NCI-H187 (cell line): ENCODE measurements at regions not wholly inside any gene's neighbourhood (a gene's known extent, or its start where the extent isn't known, plus 50 kb on each side); places are given as distances from the start of the nearest gene placed in this dataset.

Source experiments
- DNase-seq, 2 experiments: peaks; one replicate each; lab custom pipeline; 2025; lab: John Stamatoyannopoulos, UW

DNA sequence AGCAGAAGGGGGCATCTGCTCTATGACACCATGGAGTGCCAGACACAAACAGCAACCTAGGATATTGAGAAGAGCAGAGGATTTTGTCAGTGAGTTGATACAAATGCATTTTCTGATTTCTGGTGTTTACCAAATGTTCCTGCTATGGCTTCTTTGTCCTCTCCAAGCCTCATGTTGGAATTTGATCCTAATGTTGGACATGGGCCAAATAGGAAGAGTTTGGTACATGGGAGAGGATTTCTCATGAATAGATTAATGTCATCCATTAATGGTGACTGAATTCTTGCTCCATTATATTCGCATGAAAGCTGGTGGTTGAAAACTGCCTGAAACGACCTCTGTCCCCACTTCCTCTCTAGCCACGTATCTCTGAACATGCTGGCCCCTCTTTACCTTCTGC, 1002.2 kb upstream of the FLRT2 start:
- DNase-seq: no peak

DNA sequence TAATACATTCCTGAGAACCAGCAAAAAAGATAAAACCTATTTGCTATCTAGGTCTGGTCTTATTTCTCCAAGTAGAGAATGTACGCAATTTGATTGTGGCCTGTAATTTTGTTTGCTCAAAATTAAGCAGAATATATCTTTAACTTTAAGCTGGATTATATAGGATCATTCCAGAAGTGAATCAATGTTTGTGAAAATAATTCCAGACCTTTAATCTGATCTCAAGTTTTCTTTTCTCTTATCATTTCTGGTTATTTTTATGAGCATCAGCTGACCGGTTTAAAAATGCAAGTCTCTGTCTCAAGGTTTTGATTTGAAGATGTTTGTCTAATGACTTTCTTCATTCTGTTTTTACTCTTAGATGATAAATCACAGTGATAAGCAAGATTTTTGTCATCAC, 997.9 kb upstream of the FLRT2 start:
- DNase-seq: no peak

DNA sequence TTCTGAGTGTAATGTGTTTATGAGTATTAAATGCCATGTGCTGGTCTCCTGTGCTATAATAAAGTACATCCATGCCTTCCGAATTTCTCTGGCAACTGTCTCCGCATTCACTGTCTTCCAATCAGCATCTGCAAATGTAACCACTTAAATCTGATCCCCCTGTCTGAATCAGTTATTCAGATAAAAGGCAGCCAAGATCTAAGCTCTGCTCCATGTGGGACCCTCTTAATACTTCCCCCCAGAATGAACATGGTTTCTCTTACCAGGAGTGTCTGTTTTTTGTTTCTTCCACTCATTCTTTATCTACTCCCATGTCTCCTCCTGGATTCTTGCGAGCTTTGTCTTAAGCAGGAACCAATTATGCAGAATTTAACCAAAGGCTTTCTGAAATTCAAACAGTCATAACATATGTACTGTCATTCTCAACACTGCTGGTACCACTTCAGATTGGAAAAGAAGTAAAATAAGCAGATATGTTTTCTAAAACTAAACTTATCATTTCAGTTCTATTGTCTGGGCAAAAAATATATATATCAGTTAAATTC, 996.7 kb upstream of the FLRT2 start:
- DNase-seq: no peak

DNA sequence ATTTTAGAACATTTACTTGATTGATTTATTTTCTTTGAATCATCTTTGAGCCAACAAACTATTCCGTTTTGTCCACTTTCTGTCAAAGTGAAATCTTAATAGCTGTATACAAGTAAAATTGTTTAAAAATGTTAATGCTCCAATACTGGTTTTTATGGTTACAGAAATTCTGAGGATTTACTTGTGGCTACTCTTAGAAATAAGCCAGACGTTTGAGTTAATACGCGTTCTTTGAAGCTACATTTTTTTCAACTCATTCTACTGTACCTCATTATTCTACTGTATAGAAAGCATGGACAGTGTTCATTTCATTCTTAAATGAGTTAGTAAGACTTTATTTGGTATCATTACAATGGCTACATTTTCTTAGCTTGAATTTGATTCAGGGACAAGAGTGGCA, 996.2 kb upstream of the FLRT2 start:
- DNase-seq: no peak

DNA sequence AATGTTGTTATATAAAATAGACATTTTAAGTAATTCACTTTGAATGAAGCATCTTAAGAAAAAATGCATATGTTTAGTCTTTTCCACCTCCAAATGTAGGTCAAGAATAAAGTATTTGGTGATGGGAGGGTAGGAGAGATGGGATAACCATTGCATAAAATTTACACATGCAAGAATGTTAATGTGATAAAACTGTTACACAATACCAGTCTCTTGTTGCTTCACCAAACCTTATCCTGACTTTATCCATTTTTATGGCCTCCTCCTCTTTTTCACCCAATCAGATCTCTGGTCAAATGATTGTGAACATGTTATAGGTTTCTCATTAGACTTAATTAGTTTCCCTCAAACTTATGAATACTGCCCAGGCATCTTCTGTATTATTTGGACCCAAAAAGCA, 994.5 kb upstream of the FLRT2 start:
- DNase-seq: no peak

DNA sequence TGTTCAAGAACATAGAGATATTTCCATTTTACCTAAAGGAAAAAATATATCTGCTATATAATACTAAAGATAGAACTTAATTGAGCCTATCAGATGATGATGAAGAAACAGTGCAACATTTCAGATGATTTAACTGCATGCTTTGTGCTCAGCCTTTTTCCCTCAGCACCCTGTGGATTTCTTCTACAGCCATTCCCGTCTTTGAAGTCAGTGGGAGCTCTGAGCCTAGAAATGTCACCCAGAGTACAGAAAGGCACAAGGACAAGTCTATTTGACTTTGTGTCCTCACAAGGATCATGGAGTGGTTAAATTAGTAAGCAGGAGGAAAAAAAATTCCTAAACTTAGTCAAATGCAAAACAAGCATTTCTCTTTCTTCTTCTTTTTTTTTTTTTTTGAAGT, 994.0 kb upstream of the FLRT2 start:
- no peak for DNase-seq

DNA sequence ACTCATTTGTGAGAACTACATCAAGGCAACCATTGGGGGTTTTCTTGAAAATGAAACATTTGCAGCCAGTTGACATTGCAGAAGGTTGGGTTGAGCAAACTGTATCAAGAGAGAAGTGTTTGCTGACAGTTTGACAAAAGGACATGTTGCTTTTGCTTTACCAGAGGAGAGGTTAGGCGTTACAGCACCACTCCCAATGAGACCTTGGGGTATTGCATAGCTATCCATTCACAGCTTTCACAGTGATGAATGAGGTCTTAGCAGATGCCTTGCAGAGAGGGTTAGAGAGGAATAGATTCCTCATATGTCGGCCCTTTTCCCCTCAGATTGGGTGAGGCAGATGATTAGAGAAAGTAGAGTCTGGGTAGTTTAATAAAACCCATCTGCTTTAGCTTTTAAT, 988.9 kb upstream of the FLRT2 start:
- DNase-seq: no peak

DNA sequence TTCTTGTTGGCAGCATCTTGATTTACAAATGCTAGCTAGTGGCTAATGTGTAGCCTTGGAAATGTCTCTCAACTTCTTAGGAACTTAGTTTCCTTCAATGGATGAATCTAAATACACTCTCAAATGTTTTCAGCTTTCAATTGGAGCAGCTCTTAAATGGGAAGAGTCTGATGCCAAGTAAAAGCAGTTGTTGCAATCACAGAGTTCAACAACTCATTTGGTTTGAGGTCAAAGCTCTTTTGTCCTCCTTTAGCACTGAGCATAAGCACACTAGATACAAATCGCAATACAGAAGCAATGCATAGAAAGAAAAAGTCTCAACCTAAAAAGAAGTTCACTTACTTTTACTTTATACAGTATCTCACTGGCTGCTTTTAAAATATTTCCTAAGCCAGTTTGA, 986.1 kb upstream of the FLRT2 start:
- DNase-seq: no peak

DNA sequence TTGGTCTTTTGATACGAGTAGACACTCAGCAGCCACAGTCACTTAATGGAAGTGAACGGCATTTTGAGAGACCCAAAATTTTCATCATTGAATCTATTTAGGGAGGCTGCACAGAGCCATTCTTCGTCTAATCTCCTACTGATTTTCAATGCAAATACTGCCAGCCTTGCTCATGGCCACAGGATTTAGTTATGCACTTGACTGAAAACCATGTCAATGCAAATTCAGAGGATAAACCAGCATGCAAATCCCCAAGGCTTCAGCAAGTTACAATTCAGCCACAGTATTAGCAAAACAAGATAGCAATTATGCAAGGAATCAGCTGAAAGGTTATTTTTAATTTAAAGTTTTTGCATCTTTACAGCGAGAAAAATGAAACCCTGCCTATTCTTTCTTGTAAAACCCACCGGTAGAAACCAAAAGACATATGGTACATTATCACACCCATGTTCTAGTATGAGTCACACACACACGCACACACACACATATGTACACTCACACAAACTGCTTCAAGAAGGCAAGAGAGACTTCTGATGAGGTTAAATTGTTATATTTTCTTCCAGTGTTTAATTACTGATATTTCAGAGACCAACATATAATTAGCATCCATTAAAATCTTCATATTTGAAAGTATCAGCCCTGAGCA, 985.3 kb upstream of the FLRT2 start:
- DNase-seq: no peak

DNA sequence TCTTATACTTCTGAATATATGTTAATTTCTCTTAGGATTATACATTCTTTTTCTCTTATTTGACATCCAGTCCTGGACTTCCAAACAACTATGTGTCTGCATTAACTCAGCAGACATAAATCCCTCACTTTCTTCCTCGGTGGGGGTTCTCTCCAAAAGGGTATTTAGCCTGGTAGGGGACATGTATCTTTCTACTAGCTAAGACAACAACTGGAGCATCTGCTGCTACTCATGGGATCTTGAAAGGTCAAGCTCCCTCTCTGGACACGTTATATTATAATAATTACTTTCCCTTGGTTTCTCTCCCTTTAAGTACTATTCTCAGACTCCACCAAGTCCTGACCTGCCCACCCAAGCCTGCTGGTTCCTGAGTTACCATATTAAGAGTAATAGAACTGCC, 983.7 kb upstream of the FLRT2 start:
- no peak for DNase-seq

DNA sequence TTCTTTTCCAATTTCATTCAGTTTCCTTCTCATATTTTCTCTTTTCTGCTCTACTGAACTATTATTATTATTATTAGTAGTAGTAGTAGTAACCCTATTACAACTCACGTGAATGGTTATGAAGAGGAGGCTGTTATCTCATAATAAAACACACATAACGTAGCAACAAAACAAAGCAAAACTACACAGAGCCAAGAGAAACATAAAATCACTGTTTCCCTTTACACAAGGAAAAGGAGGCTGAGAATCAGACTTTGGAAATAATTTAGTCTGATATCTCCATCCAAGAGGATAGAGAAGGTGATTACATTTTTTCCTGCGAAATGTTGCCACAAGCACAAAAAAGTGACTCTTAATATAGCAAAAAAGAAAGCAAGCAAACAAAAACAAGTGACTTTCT, 975.8 kb upstream of the FLRT2 start:
- DNase-seq: no peak

DNA sequence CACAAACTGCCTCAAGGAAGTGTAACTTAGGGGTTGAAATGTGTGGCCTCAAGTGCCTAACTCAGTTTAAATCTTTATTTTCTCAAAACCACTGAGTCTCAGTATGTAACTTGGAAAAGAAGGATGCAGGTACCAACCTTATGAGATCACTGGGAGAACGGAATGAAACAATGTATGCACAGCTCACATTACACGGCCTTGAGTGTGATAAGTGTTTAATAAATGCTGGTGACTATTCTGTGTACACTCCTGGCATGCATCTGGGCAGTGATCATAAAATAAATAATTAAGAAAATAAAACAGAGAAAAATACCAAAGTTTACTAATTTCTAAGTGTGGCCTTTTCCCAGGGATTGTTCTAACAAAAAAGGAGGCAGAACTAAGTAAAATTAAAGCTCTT, 974.5 kb upstream of the FLRT2 start:
- no peak for DNase-seq

DNA sequence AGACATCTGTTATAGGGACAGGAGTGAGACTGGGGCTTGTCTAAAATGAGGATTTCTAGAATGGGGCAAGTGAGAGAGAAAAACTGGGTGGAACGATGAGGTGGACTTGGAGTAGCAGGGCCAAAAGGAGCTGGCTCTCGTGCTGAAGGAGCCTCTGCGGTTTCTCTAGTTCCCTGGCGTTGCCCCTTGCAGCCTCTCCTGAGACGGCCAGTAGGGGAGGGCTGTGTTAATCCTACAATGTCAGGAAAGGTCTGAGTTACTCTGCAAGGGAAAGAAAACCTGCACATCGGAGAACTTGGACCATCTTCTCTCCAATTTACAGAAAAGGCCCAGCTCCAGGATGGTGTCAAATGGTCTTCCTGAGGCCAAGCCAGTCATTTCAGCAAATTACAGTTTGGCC, 963.8 kb upstream of the FLRT2 start:
- no peak for DNase-seq

DNA sequence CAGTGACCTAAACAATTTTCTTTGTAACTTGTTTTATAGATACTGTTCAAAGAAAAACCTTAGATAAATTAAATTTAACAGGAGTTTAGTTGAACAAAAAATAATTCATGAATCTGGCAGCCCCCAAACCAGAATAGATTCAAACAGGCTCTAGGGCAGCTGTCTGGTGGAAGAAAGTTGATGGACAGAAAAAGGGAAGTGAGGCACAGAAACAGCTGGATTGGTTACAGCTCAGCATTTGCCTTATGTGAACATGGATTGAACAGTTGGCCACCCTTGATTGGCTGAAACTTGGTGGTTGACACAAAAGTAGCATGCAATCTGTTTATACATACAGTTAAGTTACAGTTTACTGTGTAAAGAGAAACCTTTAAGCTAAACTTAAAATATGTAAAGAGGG, 954.3 kb upstream of the FLRT2 start:
- no peak for DNase-seq

DNA sequence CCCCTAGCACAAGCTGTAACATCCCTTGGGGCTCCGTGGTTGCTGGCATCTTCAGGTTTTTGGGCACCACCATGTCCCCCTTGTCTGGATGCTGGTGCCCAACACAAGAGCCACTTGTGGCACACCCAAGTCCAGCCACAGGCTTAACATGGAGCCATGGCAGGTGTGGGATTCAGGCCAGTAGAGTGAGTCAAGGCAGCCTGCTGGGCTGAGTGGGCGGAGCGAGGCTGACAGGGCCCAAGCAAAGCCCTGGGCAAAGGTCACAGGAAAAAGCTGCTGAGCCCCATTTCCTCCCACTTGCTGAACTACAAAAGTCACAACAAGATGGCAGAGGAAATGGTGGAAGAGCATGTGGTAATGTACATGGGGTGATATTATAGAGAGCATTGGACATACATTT, 950.7 kb upstream of the FLRT2 start:
- DNase-seq: no peak

DNA sequence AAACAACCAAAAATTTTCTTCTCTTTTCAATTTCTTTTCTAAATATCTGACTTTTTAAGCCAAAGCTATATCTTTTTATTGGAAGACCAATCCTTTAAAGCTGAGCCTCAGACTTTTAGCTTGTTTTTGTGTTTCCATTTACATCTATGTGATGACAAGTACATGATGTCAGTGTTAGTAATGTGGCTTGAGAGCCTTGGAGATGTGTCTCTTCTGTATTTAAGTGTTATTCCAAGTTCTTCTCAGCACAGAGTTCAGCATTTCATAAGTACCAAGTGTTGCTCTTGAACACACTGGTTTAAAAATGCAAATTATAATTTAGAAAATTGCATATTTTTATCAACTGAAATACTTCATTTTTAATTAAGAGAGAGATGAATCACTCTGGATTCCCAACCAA, 948.9 kb upstream of the FLRT2 start:
- no peak for DNase-seq

DNA sequence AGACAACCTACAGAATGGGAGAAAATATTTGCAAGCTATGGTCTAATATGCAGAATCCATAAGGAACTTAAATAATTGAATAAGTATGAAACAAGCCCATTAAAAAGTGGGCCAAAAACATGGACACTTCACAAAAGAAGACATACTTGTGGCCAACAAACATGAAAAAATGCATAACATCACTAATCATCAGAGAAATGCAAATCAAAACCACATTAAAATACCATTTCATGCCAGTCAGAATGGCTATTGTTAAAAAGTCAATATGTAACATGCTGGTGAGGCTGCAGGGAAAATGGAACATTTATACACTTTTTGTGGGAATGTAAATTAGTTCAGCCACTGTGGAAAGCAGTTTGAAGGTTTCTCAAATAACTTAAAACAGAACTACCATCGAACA, 945.4 kb upstream of the FLRT2 start:
- DNase-seq: no peak

DNA sequence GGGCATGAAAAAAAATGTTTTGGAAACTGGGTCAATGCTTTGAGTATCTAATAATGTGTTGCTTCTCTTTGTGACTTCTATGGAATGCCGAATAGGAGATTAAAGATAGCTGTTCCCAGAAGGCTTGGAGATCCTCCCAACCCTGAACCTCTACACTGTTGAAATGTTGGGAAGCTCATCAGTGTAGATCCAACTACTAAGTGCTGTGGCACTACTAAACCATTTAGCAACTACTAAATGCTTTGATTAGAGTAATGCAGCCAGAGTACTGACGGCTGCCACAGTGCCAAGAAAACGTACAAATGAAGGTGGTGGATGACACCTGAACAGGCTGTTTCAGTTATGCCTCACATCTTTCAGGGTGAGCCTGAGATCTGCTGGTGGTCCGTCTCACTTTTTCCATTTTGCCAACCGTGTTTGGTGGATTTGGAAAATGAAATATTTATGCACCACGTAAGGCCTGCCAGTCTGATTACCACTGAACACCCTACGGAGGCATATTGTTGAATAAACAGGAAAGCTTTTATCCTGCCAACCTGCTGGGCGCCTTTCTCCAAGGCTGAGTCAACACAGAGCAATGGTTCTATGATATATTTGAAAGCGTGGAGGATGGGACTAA, 938.0 kb upstream of the FLRT2 start:
- DNase-seq: no peak

DNA sequence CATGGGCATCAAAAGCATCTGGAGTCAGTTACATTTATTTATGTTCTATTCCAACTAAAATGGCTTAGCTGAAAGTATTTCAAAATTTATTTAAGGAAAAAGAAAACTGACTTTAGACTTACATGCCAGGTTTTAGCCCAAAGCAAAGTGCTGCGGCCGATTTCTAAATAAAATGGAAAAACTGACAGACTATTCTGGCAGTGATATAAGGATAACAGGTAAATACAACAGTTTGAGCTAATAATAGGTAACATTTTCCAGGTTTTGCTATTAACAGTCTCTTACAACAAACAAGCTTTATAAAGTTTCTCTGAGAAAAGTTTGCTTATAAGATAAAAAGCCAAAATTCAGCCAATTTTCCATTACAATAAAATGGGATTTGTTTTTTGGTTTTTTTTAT, 937.2 kb upstream of the FLRT2 start:
- DNase-seq: no peak

DNA sequence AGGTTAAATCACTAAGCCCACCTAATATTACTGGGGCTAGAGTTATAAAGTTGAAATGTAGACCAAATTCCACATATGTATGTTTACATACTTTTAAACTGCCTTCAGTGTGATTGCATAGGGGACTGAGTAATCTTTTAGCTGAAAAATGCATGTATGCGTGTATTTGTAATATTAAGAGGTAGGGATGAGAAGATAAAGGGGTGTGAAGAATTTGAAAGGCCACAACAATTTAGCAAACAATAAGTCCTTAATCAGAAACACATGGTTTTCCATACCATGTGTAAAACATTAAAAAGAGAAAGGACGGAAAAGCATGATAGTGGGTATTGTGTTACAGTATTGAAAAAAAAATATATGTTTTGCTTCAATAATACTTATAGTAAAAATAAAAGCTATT, 919.9 kb upstream of the FLRT2 start:
- no peak for DNase-seq

DNA sequence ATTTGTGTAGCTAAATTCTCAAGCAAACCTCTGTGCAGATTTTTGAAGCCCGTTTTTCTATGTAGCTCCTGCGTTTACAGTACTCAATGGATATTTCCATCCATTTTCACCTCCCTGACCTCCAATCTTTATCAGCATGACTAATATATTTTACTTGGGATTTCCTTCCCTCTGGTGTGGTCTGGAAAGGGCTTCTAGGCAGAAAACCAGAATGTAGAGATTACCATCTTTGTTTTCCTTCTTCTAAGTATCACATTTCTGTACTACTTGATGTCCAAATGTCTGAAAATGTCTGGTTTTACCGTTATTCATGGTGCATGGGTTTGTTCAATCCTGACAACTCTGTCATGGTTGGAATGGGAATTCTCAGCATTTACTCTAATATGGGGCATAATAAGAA, 907.6 kb upstream of the FLRT2 start:
- no peak for DNase-seq

DNA sequence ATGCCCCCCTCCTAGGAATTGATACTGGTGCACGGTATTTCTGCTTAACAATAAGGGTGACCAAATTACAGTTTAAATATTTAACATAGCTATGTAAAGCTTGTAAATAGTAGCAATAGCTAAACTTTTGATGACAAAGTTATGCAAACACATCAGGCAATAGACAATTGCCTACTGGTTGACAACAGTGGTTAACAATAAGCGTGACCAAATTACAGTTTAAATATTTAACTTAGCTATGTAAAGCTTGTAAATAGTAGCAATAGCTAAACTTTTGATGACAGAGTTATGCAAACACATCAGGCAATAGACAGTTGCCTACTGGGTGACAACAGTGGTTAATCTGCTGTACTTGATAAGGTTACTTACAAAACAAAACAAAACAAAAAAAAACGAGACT, 886.5 kb upstream of the FLRT2 start:
- DNase-seq: no peak

DNA sequence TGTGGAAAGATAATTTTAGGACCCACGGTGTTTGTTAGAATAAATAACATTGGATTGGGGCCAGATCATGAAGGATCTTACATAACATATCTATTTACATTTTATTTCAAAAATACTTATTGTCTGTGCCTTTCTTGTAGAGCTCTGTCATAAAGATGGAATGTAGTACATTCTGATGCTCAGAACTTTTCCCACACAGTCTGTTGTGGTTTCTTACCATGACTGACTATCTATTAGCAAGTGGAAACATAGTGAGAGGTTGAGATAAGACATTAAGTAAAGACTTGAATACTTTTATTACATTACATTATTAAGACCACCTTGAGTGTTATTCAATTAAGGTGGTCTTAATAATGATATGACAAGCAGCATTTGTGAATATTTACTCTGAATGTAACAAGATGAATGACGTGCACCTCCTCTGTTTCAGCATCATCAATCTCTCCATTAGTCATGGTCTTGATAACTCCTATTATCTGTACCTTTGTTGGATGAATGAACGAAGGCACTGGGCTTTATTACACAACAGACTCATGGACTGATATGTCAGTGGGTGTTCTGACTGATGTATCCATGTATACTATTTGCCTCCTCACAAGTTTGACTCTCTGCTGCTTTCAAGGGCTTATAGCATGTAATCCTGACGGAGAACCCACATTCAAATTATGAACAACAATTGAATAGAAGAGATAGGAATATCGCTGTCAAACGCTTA, 883.0 kb upstream of the FLRT2 start:
- no peak for DNase-seq

DNA sequence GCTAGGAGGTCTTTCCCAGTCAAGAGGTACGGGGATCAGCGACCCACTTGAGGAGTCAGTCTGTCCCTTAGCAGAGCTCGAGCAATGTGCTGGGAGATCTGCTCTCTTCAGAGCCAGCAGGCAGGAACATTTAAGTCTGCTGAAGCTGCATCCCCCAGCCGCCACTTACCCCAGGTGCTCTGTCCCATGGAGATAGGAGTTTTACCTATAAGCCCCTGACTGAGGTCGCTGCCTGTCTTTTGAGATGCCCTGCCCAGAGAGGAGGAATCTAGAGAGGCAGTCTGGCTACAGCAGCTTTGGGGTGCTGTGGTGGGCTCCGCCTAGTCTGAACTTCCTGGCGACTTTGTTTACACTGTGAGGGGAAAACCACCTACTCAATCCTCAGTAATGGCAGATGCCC, 874.9 kb upstream of the FLRT2 start:
- DNase-seq: no peak
